ENCODE measurements at regions not wholly inside any gene's neighbourhood (a gene's known extent, or its start where the extent isn't known, plus 50 kb on each side); places are given as distances from the start of the nearest gene placed in this dataset.

GRCh38 chrX:114334473-114334982 is 249.4 kb upstream of the HTR2C start:
- no peak for TF ChIP-seq EZH2 (IDR thresholded peaks at IDR 0.05; ENCODE audit: insufficient read depth, poor library complexity, severe bottlenecking)
- TF ChIP-seq EZH2phosphoT487 (IDR thresholded peaks at IDR 0.05; ENCODE audit: insufficient read depth, low read depth): no peak
